Aorta (tissue), 5 donors: ENCODE measurements at regions not wholly inside any gene's neighbourhood (a gene's known extent, or its start where the extent isn't known, plus 50 kb on each side); places are given as distances from the start of the nearest gene placed in this dataset.
"Not testable (repeated sequence)": the region's sequence is repeated elsewhere in the genome, so short reads cannot be mapped to it uniquely, and the experiment has no call there.

Experiments
- ATAC-seq: fragments of 200-7000 bp; cut with Tn5 transposase; one replicate; pipeline ENCODE4 v1.9.1; 2022; ENCODE audit warnings: moderate library complexity; ENCODE audit not compliant: low FRiP score
- DNase-seq, 2 donors: peaks; one replicate each; pipeline ENCODE4 v3.0.0-alpha.2; 2020
- H3K27ac ChIP-seq, 2 donors: one replicate each; pipeline ENCODE4 v1.5.1; 2013; ENCODE audit warnings: low read length in 2 of 2, mild to moderate bottlenecking in 2 of 2, moderate library complexity in 2 of 2, control low read depth in 1 of 2, inconsistent platforms in 1 of 2, low read depth in 1 of 2
- H3K27me3 ChIP-seq, 2 donors: one replicate each; pipeline ENCODE4 v1.6.1; 2013; ENCODE audit warnings: control low read depth in 1 of 2, low read length in 1 of 2, mild to moderate bottlenecking in 1 of 2, moderate library complexity in 1 of 2; ENCODE audit not compliant: insufficient read depth in 2 of 2, control insufficient read depth in 1 of 2
- H3K36me3 ChIP-seq, 2 donors: one replicate each; pipeline ENCODE4 v1.6.1; 2013; ENCODE audit warnings: control low read depth in 1 of 2, low read length in 1 of 2, mild to moderate bottlenecking in 1 of 2; ENCODE audit not compliant: insufficient read depth in 2 of 2, control insufficient read depth in 1 of 2
- H3K4me1 ChIP-seq, 2 donors: one replicate each; pipeline ENCODE4 v1.6.1; 2013; ENCODE audit warnings: low read length in 2 of 2, control low read depth in 1 of 2, mild to moderate bottlenecking in 1 of 2, moderate library complexity in 1 of 2; ENCODE audit not compliant: insufficient read depth in 2 of 2, control insufficient read depth in 1 of 2
- H3K4me3 ChIP-seq, 2 donors: one replicate each; pipeline ENCODE4 v1.5.1; 2013; ENCODE audit warnings: low read length in 2 of 2, control low read depth in 1 of 2, mild to moderate bottlenecking in 1 of 2
- H3K9me3 ChIP-seq: one replicate; pipeline ENCODE4 v1.6.1; 2013; ENCODE audit warnings: mild to moderate bottlenecking, low read length; ENCODE audit not compliant: control insufficient read depth
- WGBS, 2 donors: extraction: QIAGEN DNeasy Blood & Tissue Kit; methylation state at CpG; one replicate each; pipeline ENCODE4 v1.1.7; 2013; 5-methylcytosine and 5-hydroxymethylcytosine counted together
- intact Hi-C, 2 donors: fragments of 100-400 bp; cut with DNase I; formaldehyde crosslinking; loops; one replicate each; pipeline versions ENCODE4 v1.14.2 to v1.15.0; 2022
- donor health status: healthy with polysubstance abuse.
- donor health status: Bipolar disorder and iron deficiency.
- donor health status: DM: no; HTN: no; CAD: no.
- donor health status: DM: no; HTN: no; CAD: no.
- donor health status: DM: yes; HTN: yes; CAD: no.

DNA sequence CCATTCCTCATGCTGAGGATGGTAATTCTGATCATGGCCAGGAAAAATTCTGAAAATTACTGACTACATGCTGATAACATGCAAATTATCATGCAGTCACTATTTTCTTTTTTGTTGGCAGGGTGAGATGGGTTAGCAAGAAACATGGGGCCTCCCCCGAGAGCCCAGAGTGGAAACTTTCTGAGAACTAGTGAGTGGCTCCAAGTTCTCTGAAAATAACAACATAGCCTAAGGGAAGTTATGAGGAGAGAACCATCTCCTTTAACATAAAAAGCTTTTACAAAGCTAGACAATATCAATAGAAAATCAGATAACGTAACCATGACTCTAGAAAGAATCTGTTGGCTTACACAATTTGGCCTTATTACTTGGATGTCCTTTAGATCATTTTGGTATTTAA lies 254.2 kb downstream of the PLOD2 start:
- ATAC-seq (no peak), DNase-seq (no peak)
- Histone ChIP-seq H3K36me3 (no peaks in the 10 kb centered on the region), H3K27me3 (no peaks in the 10 kb centered on the region), H3K9me3 (no peaks in the 10 kb centered on the region), H3K4me3 (no peak overlapping the region), H3K27ac (no peak overlapping the region), H3K4me1 (no peaks in the 10 kb centered on the region)
- 68 to 70% methylated on average over 2 of the region's 2 CpGs for WGBS, 2 donors
- intact Hi-C loops = no loop called here

DNA sequence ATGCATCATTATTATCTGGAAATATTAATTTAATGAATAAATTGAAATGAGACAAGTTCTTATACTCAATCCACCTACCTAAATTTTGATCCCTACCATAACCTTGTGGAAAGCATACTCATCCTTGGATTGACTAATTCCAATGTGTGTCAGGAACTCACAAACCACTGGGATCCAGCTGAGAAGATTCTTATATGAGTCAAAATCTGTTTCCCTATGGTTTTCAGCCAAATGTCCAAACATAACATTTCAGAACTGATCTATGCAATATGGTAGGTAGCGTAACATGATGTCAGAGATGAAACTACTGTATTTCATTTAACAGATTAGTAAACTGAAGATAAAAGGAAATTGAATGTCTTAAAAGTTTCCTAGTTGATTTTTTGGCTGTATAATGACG lies 250.0 kb downstream of the PLOD2 start:
- intact Hi-C loops = no loop called here
- WGBS, 2 donors = 56 to 91% methylated on average over 2 of the region's 2 CpGs
- no peaks in the 10 kb centered on the region for H3K27me3 ChIP-seq
- no peaks in the 10 kb centered on the region for H3K9me3 ChIP-seq
- H3K4me3 ChIP-seq = no peak overlapping the region
- DNase-seq (no peak), ATAC-seq (no peak)
- no peaks in the 10 kb centered on the region for H3K36me3 ChIP-seq
- H3K4me1 ChIP-seq = no peaks in the 10 kb centered on the region
- no peak overlapping the region for H3K27ac ChIP-seq

DNA sequence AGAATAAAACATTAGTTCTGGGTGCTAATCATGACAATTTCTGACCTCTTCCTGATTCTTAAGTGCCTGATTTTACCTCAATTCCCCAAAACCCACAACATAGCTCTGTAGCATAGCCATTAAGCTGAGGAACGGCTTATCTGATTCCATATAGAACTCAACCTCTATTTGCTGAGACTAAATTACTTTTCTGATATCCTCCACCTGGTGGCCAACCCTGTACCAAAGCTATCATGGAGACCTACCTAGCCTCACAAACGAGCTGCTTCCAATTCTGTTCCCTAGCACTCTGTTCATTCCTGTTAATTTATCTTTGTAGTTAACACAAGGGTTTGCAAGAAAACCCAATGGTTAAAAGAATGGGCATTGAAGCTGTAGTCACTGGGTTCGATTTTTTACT lies 245.2 kb downstream of the PLOD2 start:
- Histone ChIP-seq H3K27ac (no peak overlapping the region), H3K27me3 (no peaks in the 10 kb centered on the region), H3K9me3 (no peaks in the 10 kb centered on the region), H3K4me1 (no peaks in the 10 kb centered on the region), H3K4me3 (no peak overlapping the region), H3K36me3 (no peaks in the 10 kb centered on the region)
- WGBS, 2 donors = 86 to 93% methylated on average over 3 of the region's 3 CpGs
- no peak for DNase-seq
- intact Hi-C loops = no loop called here
- ATAC-seq = no peak

DNA sequence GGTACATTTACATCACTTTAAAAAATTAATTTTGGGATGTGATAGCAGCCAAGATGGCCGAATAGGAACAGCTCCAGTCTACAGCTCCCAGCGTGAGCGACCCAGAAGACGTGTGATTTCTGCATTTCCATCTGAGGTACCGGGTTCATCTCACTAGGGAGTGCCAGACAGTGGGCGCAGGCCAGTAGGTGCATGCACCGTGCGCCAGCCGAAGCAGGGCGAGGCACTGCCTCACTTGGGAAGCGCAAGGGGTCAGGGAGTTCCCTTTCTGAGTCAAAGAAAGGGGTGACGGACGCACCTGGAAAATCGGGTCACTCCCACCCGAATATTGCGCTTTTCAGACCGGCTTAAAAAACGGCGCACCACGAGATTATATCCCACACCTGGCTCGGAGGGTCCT lies 233.2 kb downstream of the PLOD2 start:
- intact Hi-C loops, DNase-seq, H3K4me1 ChIP-seq, H3K9me3 ChIP-seq, H3K4me3 ChIP-seq, H3K27ac ChIP-seq, ATAC-seq, H3K36me3 ChIP-seq, H3K27me3 ChIP-seq: not testable (repeated sequence)
- WGBS, 2 donors = 96 to 99% methylated on average over 7 to 13 of the region's 21 CpGs

DNA sequence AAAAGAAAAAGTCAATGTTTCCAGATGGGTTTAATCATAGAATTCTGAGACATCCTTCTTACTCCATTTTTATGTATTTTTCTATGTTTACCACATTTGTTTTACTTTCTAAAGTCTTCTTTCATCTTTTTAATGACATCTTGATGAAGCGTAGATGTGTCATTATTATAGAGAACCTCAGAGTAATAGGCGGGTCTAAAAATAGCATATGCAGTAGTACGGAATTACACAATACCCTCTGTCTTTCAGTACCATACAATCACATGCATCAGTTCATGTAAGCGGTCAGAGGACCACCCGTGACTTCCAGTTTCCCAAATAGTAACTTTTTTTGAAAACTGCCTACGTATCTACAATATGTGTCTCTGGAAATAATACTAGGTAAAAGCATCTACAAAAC lies 224.0 kb downstream of the PLOD2 start:
- intact Hi-C loops = no loop called here
- no peak overlapping the region for H3K27ac ChIP-seq
- H3K9me3 ChIP-seq = no peaks in the 10 kb centered on the region
- no peak overlapping the region for H3K4me3 ChIP-seq
- H3K27me3 ChIP-seq = no peaks in the 10 kb centered on the region
- ATAC-seq (no peak), DNase-seq (no peak)
- no peaks in the 10 kb centered on the region for H3K4me1 ChIP-seq
- 91 to 92% methylated on average over 6 of the region's 6 CpGs for WGBS, 2 donors
- H3K36me3 ChIP-seq = no peaks in the 10 kb centered on the region

DNA sequence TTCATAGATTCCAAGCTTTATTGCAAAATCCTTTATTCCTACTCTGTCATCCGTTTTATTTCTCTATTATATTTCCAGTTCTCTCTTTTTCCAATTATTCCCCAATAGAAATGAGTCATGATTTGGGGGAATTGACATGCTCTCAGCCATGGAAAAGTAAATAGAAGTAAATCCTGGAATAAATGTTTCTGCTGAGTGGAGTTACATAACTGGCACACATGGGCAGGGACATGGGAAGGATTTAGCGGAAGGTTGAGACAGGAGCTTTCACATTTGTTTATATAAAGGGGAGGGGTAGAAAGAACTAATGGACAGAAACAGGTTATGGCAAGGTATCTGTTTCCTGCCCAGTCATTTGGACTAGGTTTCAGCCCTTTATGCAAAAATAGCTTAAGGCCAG lies 221.6 kb downstream of the PLOD2 start:
- no peak for DNase-seq
- intact Hi-C loops = no loop called here
- Histone ChIP-seq H3K36me3 (no peaks in the 10 kb centered on the region), H3K27ac (no peak overlapping the region), H3K4me3 (no peak overlapping the region), H3K9me3 (no peaks in the 10 kb centered on the region), H3K27me3 (no peaks in the 10 kb centered on the region), H3K4me1 (no peaks in the 10 kb centered on the region)
- ATAC-seq = no peak
- 79 to 80% methylated on average over 2 of the region's 2 CpGs for WGBS, 2 donors

DNA sequence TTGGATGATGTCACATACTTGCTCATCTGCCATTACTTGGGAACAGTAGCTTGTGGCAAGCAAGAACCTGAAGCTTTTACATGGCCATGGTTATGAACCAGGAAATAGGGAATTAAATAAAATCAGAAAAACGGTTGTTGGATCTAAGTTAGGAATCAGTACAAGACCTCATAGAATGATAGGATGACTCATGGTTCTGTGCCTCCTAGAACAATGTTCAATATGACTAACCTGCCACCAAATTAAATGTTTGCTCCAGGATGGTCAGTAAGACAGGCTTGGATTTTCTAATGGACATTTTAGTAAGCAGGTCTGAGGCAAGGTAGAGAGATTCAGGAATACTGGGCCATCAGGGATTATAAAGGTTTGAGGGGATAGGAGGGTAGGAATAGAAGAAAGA lies 218.9 kb downstream of the PLOD2 start:
- Histone ChIP-seq H3K4me1 (no peaks in the 10 kb centered on the region), H3K36me3 (no peaks in the 10 kb centered on the region), H3K27ac (no peak overlapping the region), H3K9me3 (no peaks in the 10 kb centered on the region), H3K27me3 (no peaks in the 10 kb centered on the region), H3K4me3 (no peak overlapping the region)
- intact Hi-C loops = loop anchor here in 1 of 2 donors (10.0 kb wide), 1 partner anchor 93 kb away; no protein-coding TSS in a partner anchor
- DNase-seq (no peak), ATAC-seq (no peak)
- WGBS, 2 donors = 47 to 55% methylated on average over 1 of the region's 1 CpG

DNA sequence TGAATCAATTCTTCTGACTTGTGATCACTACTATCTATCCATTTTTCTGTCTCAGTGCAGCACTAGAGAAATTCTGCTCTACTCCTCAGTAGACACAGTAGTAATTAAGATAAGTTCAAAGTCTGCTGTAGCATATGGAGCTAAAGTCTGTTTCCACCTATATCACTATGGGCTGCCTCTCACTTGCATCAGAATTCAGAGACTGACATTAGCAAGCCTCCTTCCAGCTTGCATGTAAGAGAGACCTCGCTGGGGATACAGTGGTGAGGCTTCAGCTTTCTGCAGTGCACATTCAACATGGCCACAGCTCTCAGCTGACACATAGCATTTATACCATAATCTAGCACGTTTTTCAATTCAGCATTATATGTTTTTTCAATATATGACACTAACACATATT lies 217.0 kb downstream of the PLOD2 start:
- WGBS, 2 donors = 71 to 73% methylated on average over 2 of the region's 2 CpGs
- no peak for DNase-seq

DNA sequence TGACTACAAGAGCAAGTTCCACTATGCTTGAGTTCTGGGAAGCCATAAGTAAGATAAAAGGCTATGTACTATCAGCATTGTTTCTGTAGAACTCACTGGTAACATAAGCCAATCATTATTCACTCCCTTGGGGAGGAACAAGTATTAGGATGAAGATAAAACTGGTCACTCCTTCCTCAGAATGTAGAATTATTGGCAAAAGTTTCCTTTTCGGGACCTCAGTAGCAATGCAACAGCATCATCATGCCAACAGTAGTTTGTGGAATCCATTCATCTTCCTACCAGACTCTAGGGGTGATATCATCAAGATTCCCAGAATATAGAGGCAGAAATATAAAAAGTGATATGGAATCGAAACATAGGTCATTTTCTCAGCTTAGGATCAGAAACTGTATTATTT lies 209.5 kb downstream of the PLOD2 start:
- Histone ChIP-seq H3K27ac (no peak overlapping the region), H3K4me3 (no peak overlapping the region), H3K36me3 (no peaks in the 10 kb centered on the region), H3K9me3 (no peaks in the 10 kb centered on the region), H3K4me1 (no peaks in the 10 kb centered on the region), H3K27me3 (no peaks in the 10 kb centered on the region)
- 89 to 98% methylated on average over 2 of the region's 2 CpGs for WGBS, 2 donors
- intact Hi-C loops = no loop called here
- DNase-seq (no peak), ATAC-seq (no peak)

More for the DNA sequence above, 217.0 kb downstream of the PLOD2 start:
- Histone ChIP-seq H3K9me3 (no peaks in the 10 kb centered on the region), H3K27me3 (no peaks in the 10 kb centered on the region), H3K27ac (no peak overlapping the region), H3K4me3 (no peak overlapping the region), H3K4me1 (no peaks in the 10 kb centered on the region), H3K36me3 (no peaks in the 10 kb centered on the region)
- intact Hi-C loops = loop anchor here in 1 of 2 donors (10.0 kb wide), 1 partner anchor 91 kb away; no protein-coding TSS in a partner anchor
- ATAC-seq = no peak
